Lower leg skin (tissue), 3 donors: ENCODE measurements at regions not wholly inside any gene's neighbourhood (a gene's known extent, or its start where the extent isn't known, plus 50 kb on each side); places are given as distances from the start of the nearest gene placed in this dataset.

ENCODE experiments used
- POLR2A ChIP-seq, 2 donors: fragments of 450-650 bp; IDR thresholded peaks; one replicate each; pipeline ENCODE4 v1.6.1; 2016 to 2017; ENCODE audit warnings: antibody characterized with exemption in 2 of 2, mild to moderate bottlenecking in 1 of 2, moderate library complexity in 1 of 2
- TF ChIP-seq, protein P1 (sequence below), 3 donors: fragments of 450-650 bp; IDR thresholded peaks; one replicate each; pipeline ENCODE4 v1.5.1; 2016; ENCODE audit warnings: antibody characterized with exemption in 3 of 3, mild to moderate bottlenecking in 3 of 3, moderate library complexity in 2 of 3

DNA sequence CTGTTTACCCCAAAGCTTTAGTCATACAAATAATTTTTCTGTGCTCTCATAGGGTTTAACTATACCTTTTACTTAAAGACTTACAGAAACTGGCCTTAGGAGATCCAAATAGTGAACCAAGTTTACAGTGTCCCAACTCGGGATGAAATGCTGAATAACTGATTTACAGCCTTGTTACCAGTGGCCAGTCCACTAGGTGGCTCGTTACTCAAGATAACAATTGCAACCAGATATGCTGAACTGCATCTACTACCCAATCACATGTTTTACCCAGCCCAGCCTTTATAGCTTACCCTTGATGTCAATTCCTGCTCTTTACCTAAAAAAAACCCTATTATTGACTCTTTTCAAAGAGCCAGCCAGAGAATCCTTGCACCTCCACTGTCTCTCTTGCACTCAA is 1148.8 kb upstream of the ADGRL4 start:
- TF ChIP-seq, protein P1, sequence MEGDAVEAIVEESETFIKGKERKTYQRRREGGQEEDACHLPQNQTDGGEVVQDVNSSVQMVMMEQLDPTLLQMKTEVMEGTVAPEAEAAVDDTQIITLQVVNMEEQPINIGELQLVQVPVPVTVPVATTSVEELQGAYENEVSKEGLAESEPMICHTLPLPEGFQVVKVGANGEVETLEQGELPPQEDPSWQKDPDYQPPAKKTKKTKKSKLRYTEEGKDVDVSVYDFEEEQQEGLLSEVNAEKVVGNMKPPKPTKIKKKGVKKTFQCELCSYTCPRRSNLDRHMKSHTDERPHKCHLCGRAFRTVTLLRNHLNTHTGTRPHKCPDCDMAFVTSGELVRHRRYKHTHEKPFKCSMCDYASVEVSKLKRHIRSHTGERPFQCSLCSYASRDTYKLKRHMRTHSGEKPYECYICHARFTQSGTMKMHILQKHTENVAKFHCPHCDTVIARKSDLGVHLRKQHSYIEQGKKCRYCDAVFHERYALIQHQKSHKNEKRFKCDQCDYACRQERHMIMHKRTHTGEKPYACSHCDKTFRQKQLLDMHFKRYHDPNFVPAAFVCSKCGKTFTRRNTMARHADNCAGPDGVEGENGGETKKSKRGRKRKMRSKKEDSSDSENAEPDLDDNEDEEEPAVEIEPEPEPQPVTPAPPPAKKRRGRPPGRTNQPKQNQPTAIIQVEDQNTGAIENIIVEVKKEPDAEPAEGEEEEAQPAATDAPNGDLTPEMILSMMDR (IDR thresholded peaks at IDR 0.05): no peak
- TF ChIP-seq POLR2A (IDR thresholded peaks at IDR 0.05): no peak
